ENCODE measurements at regions not wholly inside any gene's neighbourhood (a gene's known extent, or its start where the extent isn't known, plus 50 kb on each side); places are given as distances from the start of the nearest gene placed in this dataset.

- TF ChIP-seq, protein P1, sequence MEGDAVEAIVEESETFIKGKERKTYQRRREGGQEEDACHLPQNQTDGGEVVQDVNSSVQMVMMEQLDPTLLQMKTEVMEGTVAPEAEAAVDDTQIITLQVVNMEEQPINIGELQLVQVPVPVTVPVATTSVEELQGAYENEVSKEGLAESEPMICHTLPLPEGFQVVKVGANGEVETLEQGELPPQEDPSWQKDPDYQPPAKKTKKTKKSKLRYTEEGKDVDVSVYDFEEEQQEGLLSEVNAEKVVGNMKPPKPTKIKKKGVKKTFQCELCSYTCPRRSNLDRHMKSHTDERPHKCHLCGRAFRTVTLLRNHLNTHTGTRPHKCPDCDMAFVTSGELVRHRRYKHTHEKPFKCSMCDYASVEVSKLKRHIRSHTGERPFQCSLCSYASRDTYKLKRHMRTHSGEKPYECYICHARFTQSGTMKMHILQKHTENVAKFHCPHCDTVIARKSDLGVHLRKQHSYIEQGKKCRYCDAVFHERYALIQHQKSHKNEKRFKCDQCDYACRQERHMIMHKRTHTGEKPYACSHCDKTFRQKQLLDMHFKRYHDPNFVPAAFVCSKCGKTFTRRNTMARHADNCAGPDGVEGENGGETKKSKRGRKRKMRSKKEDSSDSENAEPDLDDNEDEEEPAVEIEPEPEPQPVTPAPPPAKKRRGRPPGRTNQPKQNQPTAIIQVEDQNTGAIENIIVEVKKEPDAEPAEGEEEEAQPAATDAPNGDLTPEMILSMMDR (conservative IDR thresholded peaks at IDR 0.05 in 1 of 2, IDR thresholded peaks at IDR 0.05 in 1 of 2; ENCODE audit: extremely low read depth in 1 of 2, insufficient read depth in 1 of 2, low read depth in 1 of 2, low read length in 2 of 2), result no peak
- no peak for TF ChIP-seq EZH2 (IDR thresholded peaks at IDR 0.05; ENCODE audit: borderline replicate concordance, low read length)
These were observed 380.0 kb downstream of the ATP23 start for GRCh38 chr12:58321414-58321813.

Data from mammary epithelial cell (primary cell).